H9 (cell line): ENCODE measurements at regions not wholly inside any gene's neighbourhood (a gene's known extent, or its start where the extent isn't known, plus 50 kb on each side); places are given as distances from the start of the nearest gene placed in this dataset.
"Not testable (repeated sequence)": the region's sequence is repeated elsewhere in the genome, so short reads cannot be mapped to it uniquely, and the experiment has no call there.

Experiments
- DNase-seq: peaks from one replicate; pipeline ENCODE4 v3.0.0-alpha.2; 2017
- H2AFZ ChIP-seq: one replicate; pipeline ENCODE4 v1.6.1; 2013; ENCODE audit warnings: mild to moderate bottlenecking, low read length, control low read depth, moderate library complexity
- H2AK5ac ChIP-seq: 2 replicates; pipeline ENCODE4 v1.6.1; 2013; ENCODE audit warnings: low read length, control low read depth, mixed read lengths; ENCODE audit not compliant: insufficient read length
- H2BK120ac ChIP-seq: one replicate; pipeline ENCODE4 v1.6.1; 2013; ENCODE audit warnings: low read depth, mild to moderate bottlenecking, low read length, control low read depth, inconsistent platforms; ENCODE audit not compliant: poor library complexity, severe bottlenecking
- H2BK12ac ChIP-seq: 2 replicates; pipeline ENCODE4 v1.6.1; 2013; ENCODE audit warnings: low read length, control low read depth, mixed read lengths, low read depth; ENCODE audit not compliant: insufficient read length
- H2BK15ac ChIP-seq: 2 replicates; pipeline ENCODE4 v1.6.1; 2013; ENCODE audit warnings: low read depth, low read length, control low read depth
- H2BK20ac ChIP-seq: one replicate; pipeline ENCODE4 v1.6.1; 2013; ENCODE audit warnings: low read depth, mild to moderate bottlenecking, low read length, control low read depth, inconsistent platforms; ENCODE audit not compliant: poor library complexity, severe bottlenecking
- H2BK5ac ChIP-seq: 2 replicates; pipeline ENCODE4 v1.6.1; 2013; ENCODE audit warnings: low read length, control low read depth, mixed read lengths; ENCODE audit not compliant: insufficient read length
- H3K14ac ChIP-seq: 2 replicates; pipeline ENCODE4 v1.6.1; 2013; ENCODE audit warnings: low read length, control low read depth; ENCODE audit not compliant: insufficient read depth
- H3K18ac ChIP-seq: 2 replicates; pipeline ENCODE4 v1.6.1; 2013; ENCODE audit warnings: low read depth, mild to moderate bottlenecking, mixed read lengths, low read length, control low read depth; ENCODE audit not compliant: insufficient read length
- H3K23ac ChIP-seq: 2 replicates; pipeline ENCODE4 v1.6.1; 2013; ENCODE audit warnings: low read length, control low read depth, mixed read lengths, low read depth; ENCODE audit not compliant: insufficient read length
- H3K23me2 ChIP-seq: 2 replicates; pipeline ENCODE4 v1.6.1; 2013; ENCODE audit warnings: low read depth, mild to moderate bottlenecking, mixed read lengths, low read length, control low read depth; ENCODE audit not compliant: insufficient read length, poor library complexity, severe bottlenecking
- H3K27ac ChIP-seq: 2 replicates; pipeline ENCODE4 v1.5.1; 2013; ENCODE audit warnings: low read length, control low read depth, mixed read lengths, low read depth; ENCODE audit not compliant: insufficient read length
- H3K27me3 ChIP-seq: 2 replicates; pipeline ENCODE4 v1.6.1; 2013; ENCODE audit warnings: low read length, control low read depth, inconsistent platforms; ENCODE audit not compliant: insufficient read depth
- H3K4ac ChIP-seq: 2 replicates; pipeline ENCODE4 v1.6.1; 2013; ENCODE audit warnings: low read depth, mild to moderate bottlenecking, control low read depth, inconsistent platforms, low read length, moderate library complexity
- H3K4me1 ChIP-seq: 2 replicates; pipeline ENCODE4 v1.6.1; 2013; ENCODE audit warnings: low read length, control low read depth, inconsistent platforms; ENCODE audit not compliant: insufficient read depth
- H3K4me2 ChIP-seq: 2 replicates; pipeline ENCODE4 v1.6.1; 2013; ENCODE audit warnings: low read length, control low read depth, mixed read lengths; ENCODE audit not compliant: insufficient read length, insufficient read depth
- H3K56ac ChIP-seq: 2 replicates; pipeline ENCODE4 v1.6.1; 2013; ENCODE audit warnings: low read depth, mild to moderate bottlenecking, mixed read lengths, low read length, control low read depth; ENCODE audit not compliant: insufficient read length
- H3K79me1 ChIP-seq: 2 replicates; pipeline ENCODE4 v1.6.1; 2013; ENCODE audit warnings: low read depth, mild to moderate bottlenecking, moderate library complexity, low read length, control low read depth, inconsistent platforms; ENCODE audit not compliant: insufficient read depth, poor library complexity, severe bottlenecking
- H3K79me2 ChIP-seq: 2 replicates; pipeline ENCODE4 v1.6.1; 2013; ENCODE audit warnings: low read length, control low read depth, inconsistent platforms; ENCODE audit not compliant: insufficient read depth
- H3K9ac ChIP-seq: 2 replicates; pipeline ENCODE4 v1.6.1; 2013; ENCODE audit warnings: low read length, control low read depth, mixed read lengths; ENCODE audit not compliant: insufficient read length; ENCODE audit errors: extremely low read depth
- H3K9me3 ChIP-seq: one replicate; pipeline ENCODE4 v1.6.1; 2013; ENCODE audit warnings: low read depth, low read length, inconsistent platforms; ENCODE audit not compliant: control insufficient read depth
- H3T11ph ChIP-seq: one replicate; pipeline ENCODE4 v1.6.1; 2013; ENCODE audit warnings: mild to moderate bottlenecking, low read length, control low read depth, inconsistent platforms
- H4K20me1 ChIP-seq: one replicate; pipeline ENCODE4 v1.6.1; 2013; ENCODE audit not compliant: control insufficient read depth, insufficient read length, insufficient read depth
- H4K5ac ChIP-seq: 2 replicates; pipeline ENCODE4 v1.6.1; 2013; ENCODE audit warnings: low read depth, mild to moderate bottlenecking, mixed read lengths, low read length, control low read depth; ENCODE audit not compliant: insufficient read length
- H4K8ac ChIP-seq: replicated peaks from 2 replicates; pipeline ENCODE4 v1.6.1; 2013; ENCODE audit warnings: low read length, control low read depth, mixed read lengths, low read depth; ENCODE audit not compliant: insufficient read length
- H4K91ac ChIP-seq: 2 replicates; pipeline ENCODE4 v1.6.1; 2013; ENCODE audit warnings: low read depth, mild to moderate bottlenecking, moderate library complexity, mixed read lengths, low read length, control low read depth; ENCODE audit not compliant: insufficient read length
- H3K27ac Mint-ChIP-seq, 3 experiments: 2 replicates in 2 of 3; 3 replicates in 1 of 3; pipeline ENCODE4 v1.8.0; 2020 to 2021; ENCODE audit warnings: mixed read lengths in 3 of 3, mild to moderate bottlenecking in 1 of 3, moderate library complexity in 1 of 3
- H3K27me3 Mint-ChIP-seq: 2 replicates; pipeline ENCODE4 v1.8.0; 2021; ENCODE audit warnings: low read depth, mild to moderate bottlenecking, moderate library complexity, mixed read lengths
- H3K36me3 Mint-ChIP-seq, 3 experiments: 2 replicates in 2 of 3; 3 replicates in 1 of 3; pipeline ENCODE4 v1.8.0; 2020 to 2021; ENCODE audit warnings: low read depth in 3 of 3, mixed read lengths in 3 of 3; ENCODE audit not compliant: insufficient read depth in 1 of 3
- H3K4me1 Mint-ChIP-seq, 2 experiments: 2 replicates each; pipeline ENCODE4 v1.8.0; 2020; ENCODE audit warnings: mixed read lengths in 2 of 2
- H3K4me3 Mint-ChIP-seq, 2 experiments: 2 replicates in 1 of 2; 3 replicates in 1 of 2; pipeline ENCODE4 v1.8.0; 2020 to 2021; ENCODE audit warnings: mild to moderate bottlenecking in 2 of 2, mixed read lengths in 2 of 2, moderate library complexity in 1 of 2
- H3K9me3 Mint-ChIP-seq, 2 experiments: 2 replicates in 1 of 2; 3 replicates in 1 of 2; pipeline ENCODE4 v1.8.0; 2020; ENCODE audit warnings: mild to moderate bottlenecking in 2 of 2, mixed read lengths in 2 of 2, moderate library complexity in 1 of 2
- WGBS: extraction: QIAGEN DNeasy Blood & Tissue Kit; methylation state at CpG from one replicate; pipeline ENCODE4 v1.1.7; 2013; ENCODE audit warnings: missing lambda C conversion rate, low lambda C conversion rate, mixed read lengths; ENCODE audit not compliant: insufficient read length; ENCODE audit errors: extremely low coverage; 5-methylcytosine and 5-hydroxymethylcytosine counted together

- not testable (repeated sequence) for H3K23me2 ChIP-seq, H2BK12ac ChIP-seq, H3K36me3 Mint-ChIP-seq, H2AK5ac ChIP-seq, H2BK120ac ChIP-seq, H3K79me1 ChIP-seq, H3K23ac ChIP-seq, H3K27me3 Mint-ChIP-seq, H2AFZ ChIP-seq, H4K5ac ChIP-seq, H3K27ac ChIP-seq, H2BK5ac ChIP-seq, H3K9me3 Mint-ChIP-seq, H3T11ph ChIP-seq, H4K20me1 ChIP-seq, H2BK15ac ChIP-seq, H3K4me3 Mint-ChIP-seq, H3K4ac ChIP-seq, H3K79me2 ChIP-seq, H3K9ac ChIP-seq, DNase-seq, H4K8ac ChIP-seq, H3K27ac Mint-ChIP-seq, H3K27me3 ChIP-seq, H3K56ac ChIP-seq, H3K18ac ChIP-seq, H2BK20ac ChIP-seq, H3K4me2 ChIP-seq, H3K9me3 ChIP-seq, H4K91ac ChIP-seq, H3K4me1 ChIP-seq, H3K14ac ChIP-seq
- peaks cover 38 to 40% of the 10 kb centered on the region in 2 experiments for H3K4me1 Mint-ChIP-seq
- WGBS: no CpG with 5 or more reads among the region's 11 CpGs
Measured at GRCh38 chr12:8282181-8282580, 54.8 kb upstream of the FAM90A1 start.

GRCh38 chr12:8285681-8286080, 58.3 kb upstream of the FAM90A1 start:
- not testable (repeated sequence) for H3K79me1 ChIP-seq

More at GRCh38 chr12:8285681-8286080, 58.3 kb upstream of the FAM90A1 start:
- H4K5ac ChIP-seq, H2AK5ac ChIP-seq, H2BK12ac ChIP-seq, H4K91ac ChIP-seq, H2BK5ac ChIP-seq, H3T11ph ChIP-seq, H3K23ac ChIP-seq, H3K9me3 Mint-ChIP-seq, H3K14ac ChIP-seq, H3K18ac ChIP-seq, H3K79me2 ChIP-seq, H3K9ac ChIP-seq, H3K4ac ChIP-seq, H2BK15ac ChIP-seq, H3K27me3 Mint-ChIP-seq, H4K8ac ChIP-seq, H3K27ac ChIP-seq, H3K9me3 ChIP-seq, H3K4me3 Mint-ChIP-seq, H3K27me3 ChIP-seq, H3K23me2 ChIP-seq, H3K4me2 ChIP-seq, H2AFZ ChIP-seq, H3K4me1 ChIP-seq, H4K20me1 ChIP-seq, H2BK20ac ChIP-seq, DNase-seq, H2BK120ac ChIP-seq, H3K56ac ChIP-seq, H3K36me3 Mint-ChIP-seq: not testable (repeated sequence)
- H3K4me1 Mint-ChIP-seq: peaks cover 17 to 19% of the 10 kb centered on the region in 2 experiments; a peak in 3 of 4 replicates
- H3K27ac Mint-ChIP-seq: peak overlapping the region in 1 of 3 experiments; percentile 76; a peak in 1 of 7 replicates
- WGBS: no CpG with 5 or more reads among the region's 10 CpGs
